Activated CD4-positive, alpha-beta T cell treated with anti-CD3 and anti-CD28 coated beads, Interleukin-2, amount 10 ng/mL, durations not matched to agents 24 days and 14 days (primary cell): ENCODE measurements at regions not wholly inside any gene's neighbourhood (a gene's known extent, or its start where the extent isn't known, plus 50 kb on each side); places are given as distances from the start of the nearest gene placed in this dataset.
"Not testable (repeated sequence)": the region's sequence is repeated elsewhere in the genome, so short reads cannot be mapped to it uniquely, and the experiment has no call there.

Experiments
- DNase-seq: peaks from one replicate; pipeline ENCODE4 v3.0.0; 2022
- H3K27ac Mint-ChIP-seq: one replicate; pipeline ENCODE4 v1.8.0; 2022; ENCODE audit warnings: mild to moderate bottlenecking, mixed read lengths
- H3K27me3 Mint-ChIP-seq: one replicate; pipeline ENCODE4 v1.8.0; 2022; ENCODE audit warnings: mixed read lengths
- H3K36me3 Mint-ChIP-seq: one replicate; pipeline ENCODE4 v1.8.0; 2022; ENCODE audit warnings: low read depth, mild to moderate bottlenecking, mixed read lengths
- H3K4me1 Mint-ChIP-seq: one replicate; pipeline ENCODE4 v1.8.0; 2021; ENCODE audit warnings: mixed read lengths
- H3K4me3 Mint-ChIP-seq: one replicate; pipeline ENCODE4 v1.8.0; 2022; ENCODE audit warnings: mild to moderate bottlenecking, moderate library complexity, mixed read lengths
- H3K9me3 Mint-ChIP-seq: one replicate; pipeline ENCODE4 v1.8.0; 2021; ENCODE audit warnings: mixed read lengths
- intact Hi-C: fragments of 100-400 bp; cut with micrococcal nuclease; formaldehyde crosslinking; loops from one replicate; pipeline ENCODE4 v1.15.1; 2023

DNA sequence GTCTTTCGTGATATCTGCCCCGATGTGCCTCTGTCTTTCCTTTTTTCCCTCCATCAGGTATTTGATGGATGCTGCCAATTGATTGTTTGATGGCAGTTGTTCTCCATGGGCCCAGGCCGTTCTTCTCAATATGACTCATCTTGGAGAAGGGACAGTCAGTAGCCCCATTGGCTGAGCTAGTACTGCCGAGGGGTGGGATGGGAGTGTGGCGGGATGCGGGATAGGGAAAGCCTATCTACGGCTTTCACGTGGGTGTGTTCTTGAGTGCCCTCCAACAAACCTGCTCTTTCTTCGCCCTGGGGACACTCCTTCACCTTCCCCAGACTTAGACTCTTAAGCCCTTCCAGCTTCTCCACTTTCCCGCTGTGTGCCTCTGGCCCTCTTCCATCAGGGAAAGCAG lies 159.4 kb downstream of the GOLGA8K start:
- intact Hi-C loops, DNase-seq, H3K4me1 Mint-ChIP-seq, H3K27me3 Mint-ChIP-seq, H3K27ac Mint-ChIP-seq, H3K36me3 Mint-ChIP-seq, H3K4me3 Mint-ChIP-seq, H3K9me3 Mint-ChIP-seq: not testable (repeated sequence)

DNA sequence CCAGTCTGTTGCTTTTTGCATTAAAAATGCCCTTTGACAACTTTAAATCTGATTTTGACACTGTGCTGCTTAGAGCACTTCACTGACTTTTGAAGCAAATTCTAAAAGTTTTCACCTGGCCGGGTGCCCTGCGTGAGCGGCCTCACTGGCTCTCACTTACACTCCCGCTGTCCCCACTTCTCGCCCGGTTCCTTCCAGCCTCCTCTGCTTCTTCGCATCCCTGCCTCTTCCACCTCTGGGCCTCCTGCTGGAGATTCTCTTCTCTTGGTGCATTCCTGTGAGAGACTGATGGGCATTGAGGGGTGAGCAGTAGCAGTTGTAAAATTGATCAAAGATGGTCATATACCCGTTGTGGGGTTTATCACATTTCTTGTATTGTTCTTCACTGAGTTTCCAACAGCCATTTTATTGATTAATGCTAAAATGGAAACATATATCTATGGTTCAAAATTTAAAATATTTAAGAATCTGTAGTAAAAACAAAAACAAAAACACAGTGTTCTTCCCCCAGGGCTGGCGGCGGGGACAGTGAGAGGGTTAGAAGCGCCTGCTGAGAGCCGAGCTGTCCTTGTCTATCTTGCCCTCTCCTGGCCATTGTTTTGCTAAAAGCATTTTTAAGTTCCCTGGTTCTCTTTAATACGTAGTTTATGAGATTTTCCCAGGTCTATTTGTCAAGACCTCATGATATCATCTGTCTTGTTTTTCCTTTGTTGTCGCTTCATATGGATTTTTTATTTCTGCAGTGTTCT lies 160.1 kb downstream of the GOLGA8K start:
- H3K36me3 Mint-ChIP-seq, H3K27me3 Mint-ChIP-seq, H3K4me1 Mint-ChIP-seq, intact Hi-C loops, H3K4me3 Mint-ChIP-seq, DNase-seq, H3K27ac Mint-ChIP-seq, H3K9me3 Mint-ChIP-seq: not testable (repeated sequence)

DNA sequence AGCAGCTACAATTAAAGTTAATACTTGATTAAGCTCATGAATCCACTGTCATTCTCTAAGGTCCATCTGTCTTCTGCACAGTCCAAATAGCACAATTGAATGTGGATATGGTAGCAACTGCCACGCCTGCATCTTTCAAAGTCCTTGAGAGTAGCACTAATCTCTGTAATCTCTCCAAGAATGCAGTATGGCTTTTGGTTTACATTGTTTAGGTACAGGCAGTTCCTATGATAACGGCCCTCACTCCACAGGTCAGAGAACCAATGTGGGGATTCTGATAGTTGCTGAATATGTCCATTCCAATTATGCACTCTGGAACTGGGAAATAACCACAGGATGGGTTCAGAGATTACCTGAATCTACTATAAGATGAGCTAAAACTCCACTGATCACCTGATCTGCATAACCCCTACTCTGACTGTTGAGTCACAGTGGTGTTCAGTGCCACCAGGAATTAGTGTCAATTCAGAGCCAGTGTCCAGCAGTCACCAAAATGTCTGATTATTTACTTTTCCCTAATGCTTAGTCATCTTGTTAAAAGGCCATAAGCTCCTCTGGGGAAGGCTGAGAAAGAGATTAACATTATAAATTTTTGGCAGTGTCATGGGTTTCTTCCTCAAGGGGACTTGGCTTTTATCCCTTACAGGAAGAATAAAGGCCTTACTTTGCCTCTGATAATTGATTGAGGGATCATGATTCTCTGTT lies 175.5 kb downstream of the GOLGA8K start:
- H3K36me3 Mint-ChIP-seq, H3K4me3 Mint-ChIP-seq, H3K27me3 Mint-ChIP-seq, intact Hi-C loops, H3K27ac Mint-ChIP-seq, H3K9me3 Mint-ChIP-seq, H3K4me1 Mint-ChIP-seq, DNase-seq: not testable (repeated sequence)

DNA sequence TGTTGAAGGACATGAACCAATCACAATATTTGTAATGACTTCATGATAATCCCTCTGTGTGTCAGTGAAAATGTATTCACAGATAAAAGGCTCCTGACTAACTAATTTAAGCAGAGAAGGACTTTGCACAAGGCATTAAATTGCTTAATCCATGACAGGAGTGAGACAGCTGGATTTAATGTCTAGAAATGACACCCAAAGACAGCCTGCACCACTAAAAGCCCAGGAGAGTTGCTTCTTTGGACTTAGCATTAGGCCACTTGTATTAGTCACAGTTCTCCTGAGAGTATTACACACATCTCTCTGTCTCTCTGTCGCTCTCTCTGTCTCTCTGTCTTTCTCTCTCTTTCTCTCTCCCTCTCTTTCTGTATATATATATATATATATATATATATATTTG lies 180.4 kb downstream of the GOLGA8K start:
- no peaks in the 10 kb centered on the region for H3K9me3 Mint-ChIP-seq
- H3K36me3 Mint-ChIP-seq = no peaks in the 10 kb centered on the region
- no peak overlapping the region for H3K4me3 Mint-ChIP-seq
- H3K27me3 Mint-ChIP-seq = no peaks in the 10 kb centered on the region
- H3K4me1 Mint-ChIP-seq = no peaks in the 10 kb centered on the region
- DNase-seq = no peak
- no peak overlapping the region for H3K27ac Mint-ChIP-seq
- intact Hi-C loops = no loop called here
